HEK293 (cell line): ENCODE measurements at regions not wholly inside any gene's neighbourhood (a gene's known extent, or its start where the extent isn't known, plus 50 kb on each side); places are given as distances from the start of the nearest gene placed in this dataset.

Source experiments
- CTCF ChIA-PET: fragments of 350-600 bp; formaldehyde crosslinking; extraction: SDS; loops from one replicate; lab custom pipeline; 2021; ENCODE audit warnings: antibody characterized with exemption; lab: Yijun Ruan, JAX
- POLR2A ChIA-PET: fragments of 300-600 bp; formaldehyde crosslinking; extraction: SDS; loops from one replicate; lab custom pipeline; 2020; ENCODE audit warnings: antibody characterized with exemption, inconsistent platforms; lab: Yijun Ruan, JAX
- H3K27ac ChIP-seq: fragments of 200-500 bp; sonication (Bioruptor generic); 2 replicates; pipeline ENCODE4 v1.5.1; 2014; ENCODE audit warnings: low read depth, low read length, control low read depth, inconsistent platforms; ENCODE audit errors: extremely low read depth
- H3K36me3 ChIP-seq, 2 experiments: fragments of 200-500 bp in 1 of 2; sonication (Bioruptor generic) in 1 of 2; 1 replicate in 1 of 2; 2 replicates in 1 of 2; pipeline ENCODE4 v1.5.1; 2014 to 2017; ENCODE audit warnings: inconsistent platforms in 2 of 2, low read length in 2 of 2; ENCODE audit not compliant: control insufficient read depth in 2 of 2, insufficient read depth in 1 of 2
- H3K4me1 ChIP-seq: fragments of 200-500 bp; sonication (Bioruptor generic); 2 replicates; pipeline ENCODE4 v1.5.1; 2014; ENCODE audit warnings: mild to moderate bottlenecking, low read length, inconsistent platforms; ENCODE audit not compliant: control insufficient read depth, insufficient read depth
- H3K4me3 ChIP-seq: 2 replicates; pipeline ENCODE4 v1.5.1; 2011; ENCODE audit warnings: low read depth, mild to moderate bottlenecking, control low read depth, low read length, moderate library complexity
- H3K9me3 ChIP-seq: fragments of 200-500 bp; sonication (Bioruptor generic); 2 replicates; pipeline ENCODE4 v1.5.1; 2014; ENCODE audit warnings: low read depth, low read length, inconsistent platforms; ENCODE audit not compliant: control insufficient read depth, insufficient read depth
- EGR2 ChIP-seq: fragments of 450-650 bp; formaldehyde crosslinking; IDR thresholded peaks from 2 replicates; pipeline ENCODE4 v1.5.1; 2016; ENCODE audit warnings: low read depth, missing biosample characterization, missing genetic modification characterization
- HOXA7 ChIP-seq: sonication (generic); formaldehyde crosslinking; IDR thresholded peaks from 2 replicates; pipeline ENCODE4 v1.8.1; 2022; ENCODE audit warnings: missing genetic modification reagents, borderline replicate concordance
- KLF9 ChIP-seq: fragments of 450-650 bp; formaldehyde crosslinking; IDR thresholded peaks from 2 replicates; pipeline ENCODE4 v1.5.1; 2016; ENCODE audit warnings: missing biosample characterization, missing genetic modification characterization, low read depth
- YY2 ChIP-seq: fragments of 450-650 bp; formaldehyde crosslinking; IDR thresholded peaks from 2 replicates; pipeline ENCODE4 v1.5.1; 2016; ENCODE audit warnings: missing biosample characterization, missing genetic modification characterization
- ZBTB1 ChIP-seq: fragments of 450-650 bp; formaldehyde crosslinking; IDR thresholded peaks from 2 replicates; pipeline ENCODE4 v1.5.1; 2016; ENCODE audit warnings: missing biosample characterization, missing genetic modification characterization
- ZFP3 ChIP-seq: fragments of 450-650 bp; formaldehyde crosslinking; IDR thresholded peaks from 2 replicates; pipeline ENCODE4 v1.5.1; 2016; ENCODE audit warnings: low read depth, missing biosample characterization, missing genetic modification characterization
- ZIC2 ChIP-seq: fragments of 450-650 bp; formaldehyde crosslinking; IDR thresholded peaks from 2 replicates; pipeline ENCODE4 v1.5.1; 2016; ENCODE audit warnings: missing biosample characterization, missing genetic modification characterization
- ZNF112 ChIP-seq: fragments of 450-650 bp; formaldehyde crosslinking; IDR thresholded peaks from 2 replicates; pipeline ENCODE4 v1.5.0; 2017; ENCODE audit warnings: missing biosample characterization, missing genetic modification characterization
- ZNF404 ChIP-seq: fragments of 450-650 bp; formaldehyde crosslinking; IDR thresholded peaks from 2 replicates; pipeline ENCODE4 v1.5.1; 2017; ENCODE audit warnings: missing biosample characterization, missing genetic modification characterization
- ZNF473 ChIP-seq: fragments of 450-650 bp; formaldehyde crosslinking; IDR thresholded peaks from 2 replicates; pipeline ENCODE4 v1.5.1; 2017; ENCODE audit warnings: missing biosample characterization, missing genetic modification characterization
- ZNF548 ChIP-seq: fragments of 450-650 bp; formaldehyde crosslinking; IDR thresholded peaks from 2 replicates; pipeline ENCODE4 v1.5.1; 2016; ENCODE audit warnings: missing biosample characterization, missing genetic modification characterization
- ZNF768 ChIP-seq: fragments of 450-650 bp; formaldehyde crosslinking; IDR thresholded peaks from 2 replicates; pipeline ENCODE4 v1.5.1; 2018; ENCODE audit warnings: missing biosample characterization, mild to moderate bottlenecking, missing genetic modification characterization
- TF ChIP-seq, protein P1 (sequence below): fragments of 450-650 bp; formaldehyde crosslinking; IDR thresholded peaks from 2 replicates; pipeline ENCODE4 v1.5.1; 2016; ENCODE audit warnings: missing biosample characterization, missing genetic modification characterization
- TF ChIP-seq, protein P2 (sequence below): fragments of 450-650 bp; formaldehyde crosslinking; IDR thresholded peaks from 2 replicates; pipeline ENCODE4 v1.5.0; 2017; ENCODE audit warnings: missing biosample characterization, missing genetic modification characterization, borderline replicate concordance
- TF ChIP-seq, protein P3 (sequence below): fragments of 450-650 bp; formaldehyde crosslinking; IDR thresholded peaks from 2 replicates; pipeline ENCODE4 v1.5.1; 2016; ENCODE audit warnings: missing biosample characterization, missing genetic modification characterization, low read depth

GRCh38 chr15:93249623-93250022, 160.6 kb upstream of the RGMA start:
- Histone ChIP-seq H3K36me3 (no peaks in the 10 kb centered on the region), H3K9me3 (no peaks in the 10 kb centered on the region)
- TF ChIP-seq ZNF473 (tag by site-specific recombination): no peak
- TF ChIP-seq KLF9 (tag by site-specific recombination): no peak
- TF ChIP-seq, protein P1, sequence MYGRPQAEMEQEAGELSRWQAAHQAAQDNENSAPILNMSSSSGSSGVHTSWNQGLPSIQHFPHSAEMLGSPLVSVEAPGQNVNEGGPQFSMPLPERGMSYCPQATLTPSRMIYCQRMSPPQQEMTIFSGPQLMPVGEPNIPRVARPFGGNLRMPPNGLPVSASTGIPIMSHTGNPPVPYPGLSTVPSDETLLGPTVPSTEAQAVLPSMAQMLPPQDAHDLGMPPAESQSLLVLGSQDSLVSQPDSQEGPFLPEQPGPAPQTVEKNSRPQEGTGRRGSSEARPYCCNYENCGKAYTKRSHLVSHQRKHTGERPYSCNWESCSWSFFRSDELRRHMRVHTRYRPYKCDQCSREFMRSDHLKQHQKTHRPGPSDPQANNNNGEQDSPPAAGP (tag by site-specific recombination): no peak
- TF ChIP-seq HOXA7 (CRISPR knock-in tag): no peak
- TF ChIP-seq, protein P2, sequence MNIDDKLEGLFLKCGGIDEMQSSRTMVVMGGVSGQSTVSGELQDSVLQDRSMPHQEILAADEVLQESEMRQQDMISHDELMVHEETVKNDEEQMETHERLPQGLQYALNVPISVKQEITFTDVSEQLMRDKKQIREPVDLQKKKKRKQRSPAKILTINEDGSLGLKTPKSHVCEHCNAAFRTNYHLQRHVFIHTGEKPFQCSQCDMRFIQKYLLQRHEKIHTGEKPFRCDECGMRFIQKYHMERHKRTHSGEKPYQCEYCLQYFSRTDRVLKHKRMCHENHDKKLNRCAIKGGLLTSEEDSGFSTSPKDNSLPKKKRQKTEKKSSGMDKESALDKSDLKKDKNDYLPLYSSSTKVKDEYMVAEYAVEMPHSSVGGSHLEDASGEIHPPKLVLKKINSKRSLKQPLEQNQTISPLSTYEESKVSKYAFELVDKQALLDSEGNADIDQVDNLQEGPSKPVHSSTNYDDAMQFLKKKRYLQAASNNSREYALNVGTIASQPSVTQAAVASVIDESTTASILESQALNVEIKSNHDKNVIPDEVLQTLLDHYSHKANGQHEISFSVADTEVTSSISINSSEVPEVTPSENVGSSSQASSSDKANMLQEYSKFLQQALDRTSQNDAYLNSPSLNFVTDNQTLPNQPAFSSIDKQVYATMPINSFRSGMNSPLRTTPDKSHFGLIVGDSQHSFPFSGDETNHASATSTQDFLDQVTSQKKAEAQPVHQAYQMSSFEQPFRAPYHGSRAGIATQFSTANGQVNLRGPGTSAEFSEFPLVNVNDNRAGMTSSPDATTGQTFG (tag by site-specific recombination): no peak
- TF ChIP-seq ZNF768 (tag by site-specific recombination): no peak
- no peak for TF ChIP-seq YY2
- TF ChIP-seq ZIC2 (tag by site-specific recombination): no peak
- TF ChIP-seq EGR2 (tag by site-specific recombination): no peak
- no peak for TF ChIP-seq ZNF112
- TF ChIP-seq, all 188 proteins: peak for 0
- ChIA-PET POLR2A (no interaction called here), CTCF (interaction anchor here (0.5 to 1.5 kb wide), 4 partner anchors 159 to 494 kb away, joined by 3 to 4 read pairs (median 3); no protein-coding TSS in a partner anchor)
- Histone ChIP-seq H3K4me1 (no peaks in the 10 kb centered on the region), H3K4me3 (no peak overlapping the region), H3K27ac (no peak overlapping the region)

GRCh38 chr15:93247466-93248121, 158.6 kb upstream of the RGMA start:
- H3K36me3 ChIP-seq: no peaks in the 10 kb centered on the region
- no peaks in the 10 kb centered on the region for H3K9me3 ChIP-seq
- no peaks in the 10 kb centered on the region for H3K4me1 ChIP-seq
- no peak overlapping the region for H3K4me3 ChIP-seq
- no peak overlapping the region for H3K27ac ChIP-seq
- CTCF ChIA-PET: interaction anchor here (0.6 kb wide), 1 partner anchor 633 kb away, joined by 4 read pairs; no protein-coding TSS in a partner anchor
- POLR2A ChIA-PET: no interaction called here
- TF ChIP-seq ZBTB1 (tag by site-specific recombination) (no peak), ZFP3 (tag by site-specific recombination) (no peak), ZNF404 (tag by site-specific recombination) (no peak), ZNF548 (tag by site-specific recombination) (no peak)
- TF ChIP-seq, protein P3, sequence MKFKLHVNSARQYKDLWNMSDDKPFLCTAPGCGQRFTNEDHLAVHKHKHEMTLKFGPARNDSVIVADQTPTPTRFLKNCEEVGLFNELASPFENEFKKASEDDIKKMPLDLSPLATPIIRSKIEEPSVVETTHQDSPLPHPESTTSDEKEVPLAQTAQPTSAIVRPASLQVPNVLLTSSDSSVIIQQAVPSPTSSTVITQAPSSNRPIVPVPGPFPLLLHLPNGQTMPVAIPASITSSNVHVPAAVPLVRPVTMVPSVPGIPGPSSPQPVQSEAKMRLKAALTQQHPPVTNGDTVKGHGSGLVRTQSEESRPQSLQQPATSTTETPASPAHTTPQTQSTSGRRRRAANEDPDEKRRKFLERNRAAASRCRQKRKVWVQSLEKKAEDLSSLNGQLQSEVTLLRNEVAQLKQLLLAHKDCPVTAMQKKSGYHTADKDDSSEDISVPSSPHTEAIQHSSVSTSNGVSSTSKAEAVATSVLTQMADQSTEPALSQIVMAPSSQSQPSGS (tag by site-specific recombination): no peak
